ENCODE measurements at regions not wholly inside any gene's neighbourhood (a gene's known extent, or its start where the extent isn't known, plus 50 kb on each side); places are given as distances from the start of the nearest gene placed in this dataset.

DNA sequence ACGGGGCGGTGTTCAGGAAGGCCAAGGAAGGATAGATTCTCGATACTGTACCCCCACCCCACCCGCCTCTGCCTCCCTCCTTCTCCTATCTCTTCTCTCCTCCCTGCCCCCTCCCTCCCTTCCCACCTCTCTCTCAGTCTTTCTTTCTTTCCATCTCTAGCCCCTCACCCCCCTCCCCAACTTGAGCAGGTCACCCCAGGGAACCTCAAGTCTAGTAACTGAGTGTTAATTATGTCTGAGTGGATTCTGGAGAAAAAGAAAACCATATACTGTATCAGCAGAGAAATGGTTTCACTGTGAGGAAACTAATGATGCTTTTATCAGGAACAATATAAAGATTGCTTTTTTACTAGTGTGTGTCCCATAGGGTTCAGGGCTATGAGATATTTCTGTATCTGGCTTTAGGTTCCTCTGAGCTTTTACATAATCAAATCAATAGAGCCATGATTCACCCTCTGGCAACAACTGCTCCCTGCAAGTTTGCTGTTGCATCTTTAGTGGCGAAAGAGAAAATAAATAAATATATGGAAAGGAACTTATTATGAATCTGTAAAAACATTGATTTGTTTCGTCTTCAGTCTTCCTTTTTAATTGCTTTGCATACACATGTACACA lies 639.7 kb downstream of the CCDC171 start:
- no peaks in the 10 kb centered on the region for H3K4me1 ChIP-seq (ENCODE audit: control insufficient read depth, insufficient read depth, low read length)
- peaks cover 7 to 31% of the 10 kb centered on the region in 2 donors for H3K27me3 Mint-ChIP-seq (ENCODE audit: low read depth in 2 of 2)
- no peak overlapping the region for H3K4me3 Mint-ChIP-seq
- H3K27me3 ChIP-seq (ENCODE audit: control insufficient read depth, insufficient read depth, low read length): no peaks in the 10 kb centered on the region
- H3K4me1 Mint-ChIP-seq: peaks cover 4 to 7% of the 10 kb centered on the region in 2 donors
- H3K36me3 Mint-ChIP-seq: no peaks in the 10 kb centered on the region
- H3K9me3 Mint-ChIP-seq: no peaks in the 10 kb centered on the region
- no peaks in the 10 kb centered on the region for H3K9me3 ChIP-seq (ENCODE audit: control insufficient read depth, insufficient read depth, low read length)
- no peak overlapping the region for H3K27ac ChIP-seq (ENCODE audit: low read length)
- TF ChIP-seq, protein P1, sequence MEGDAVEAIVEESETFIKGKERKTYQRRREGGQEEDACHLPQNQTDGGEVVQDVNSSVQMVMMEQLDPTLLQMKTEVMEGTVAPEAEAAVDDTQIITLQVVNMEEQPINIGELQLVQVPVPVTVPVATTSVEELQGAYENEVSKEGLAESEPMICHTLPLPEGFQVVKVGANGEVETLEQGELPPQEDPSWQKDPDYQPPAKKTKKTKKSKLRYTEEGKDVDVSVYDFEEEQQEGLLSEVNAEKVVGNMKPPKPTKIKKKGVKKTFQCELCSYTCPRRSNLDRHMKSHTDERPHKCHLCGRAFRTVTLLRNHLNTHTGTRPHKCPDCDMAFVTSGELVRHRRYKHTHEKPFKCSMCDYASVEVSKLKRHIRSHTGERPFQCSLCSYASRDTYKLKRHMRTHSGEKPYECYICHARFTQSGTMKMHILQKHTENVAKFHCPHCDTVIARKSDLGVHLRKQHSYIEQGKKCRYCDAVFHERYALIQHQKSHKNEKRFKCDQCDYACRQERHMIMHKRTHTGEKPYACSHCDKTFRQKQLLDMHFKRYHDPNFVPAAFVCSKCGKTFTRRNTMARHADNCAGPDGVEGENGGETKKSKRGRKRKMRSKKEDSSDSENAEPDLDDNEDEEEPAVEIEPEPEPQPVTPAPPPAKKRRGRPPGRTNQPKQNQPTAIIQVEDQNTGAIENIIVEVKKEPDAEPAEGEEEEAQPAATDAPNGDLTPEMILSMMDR (IDR thresholded peaks at IDR 0.05): no peak
- H3K36me3 ChIP-seq (ENCODE audit: control insufficient read depth, insufficient read depth, low read length): no peaks in the 10 kb centered on the region
- no peak overlapping the region for H3K27ac Mint-ChIP-seq
- no peak overlapping the region for H3K4me3 ChIP-seq (ENCODE audit: low read length)
- 3% methylated on average over 4 of the region's 6 CpGs for WGBS (ENCODE audit: insufficient coverage)
- ATAC-seq (no peak), DNase-seq (no peak)
- intact Hi-C loops (cut with micrococcal nuclease): loop anchor here (1.0 kb wide), 1 partner anchor 1271 kb away; no protein-coding TSS in a partner anchor

DNA sequence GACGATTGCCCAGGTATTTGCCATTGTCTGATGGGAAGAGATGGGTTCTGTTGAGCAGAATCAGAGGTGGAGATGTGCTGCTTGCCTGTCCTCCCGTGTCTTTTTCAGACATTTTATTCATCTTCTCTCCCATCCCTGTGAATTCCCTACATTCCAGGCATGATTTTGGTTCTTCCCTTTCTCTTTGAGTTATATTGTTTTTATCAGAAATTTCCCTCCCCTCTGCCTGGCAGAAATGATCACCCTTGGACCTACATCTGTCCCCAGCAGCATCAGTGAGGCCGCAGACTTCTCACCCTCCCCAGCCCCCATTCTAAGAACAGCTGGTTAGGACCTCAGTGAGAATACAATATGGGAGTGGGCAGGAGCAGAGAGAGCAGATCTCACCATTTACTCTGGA lies 640.2 kb downstream of the CCDC171 start:
- no peaks in the 10 kb centered on the region for H3K36me3 ChIP-seq (ENCODE audit: control insufficient read depth, insufficient read depth, low read length)
- WGBS (ENCODE audit: insufficient coverage): no CpG with 5 or more reads among the region's 3 CpGs

DNA sequence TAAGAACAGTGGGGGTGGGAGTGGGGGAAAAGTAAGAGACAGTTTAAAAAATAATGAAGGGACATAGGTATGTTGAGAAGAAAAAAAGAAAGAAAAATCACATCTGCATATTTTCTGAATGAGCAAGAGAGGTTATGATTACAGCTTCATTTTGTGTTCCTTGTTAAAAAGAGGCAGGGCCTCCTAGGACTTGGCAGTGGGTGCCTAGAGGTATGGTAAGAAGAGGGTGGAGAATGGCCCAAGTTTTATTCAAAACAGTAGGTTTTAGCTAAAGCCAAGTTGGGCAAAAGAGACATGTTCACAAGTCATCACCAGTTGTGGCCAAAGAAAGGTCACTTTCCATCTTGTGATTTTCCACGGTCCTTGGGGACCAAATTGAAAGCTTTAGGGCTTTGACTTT lies 643.4 kb downstream of the CCDC171 start:
- Histone ChIP-seq H3K4me1 (ENCODE audit: control insufficient read depth, insufficient read depth, low read length) (no peaks in the 10 kb centered on the region), H3K27me3 (ENCODE audit: control insufficient read depth, insufficient read depth, low read length) (no peaks in the 10 kb centered on the region), H3K27ac (ENCODE audit: low read length) (no peak overlapping the region), H3K9me3 (ENCODE audit: control insufficient read depth, insufficient read depth, low read length) (no peaks in the 10 kb centered on the region), H3K36me3 (ENCODE audit: control insufficient read depth, insufficient read depth, low read length) (no peaks in the 10 kb centered on the region), H3K4me3 (ENCODE audit: low read length) (no peak overlapping the region)
- H3K27me3 Mint-ChIP-seq (ENCODE audit: low read depth in 2 of 2): peaks cover 18 to 46% of the 10 kb centered on the region in 2 donors
- no peak overlapping the region for H3K4me3 Mint-ChIP-seq
- no peak for DNase-seq
- H3K9me3 Mint-ChIP-seq: no peaks in the 10 kb centered on the region
- no peak for ATAC-seq
- peaks cover 4 to 7% of the 10 kb centered on the region in 2 donors for H3K4me1 Mint-ChIP-seq
- WGBS (ENCODE audit: insufficient coverage): 69% methylated on average over 1 of the region's 1 CpG
- TF ChIP-seq, protein P1 (IDR thresholded peaks at IDR 0.05): no peak
- H3K27ac Mint-ChIP-seq: no peak overlapping the region
- H3K36me3 Mint-ChIP-seq: no peaks in the 10 kb centered on the region
- intact Hi-C loops (cut with micrococcal nuclease): no loop called here

More for the DNA sequence above, 640.2 kb downstream of the CCDC171 start:
- Mint-ChIP-seq H3K4me1 (peaks cover 4 to 7% of the 10 kb centered on the region in 2 donors), H3K9me3 (no peaks in the 10 kb centered on the region), H3K4me3 (no peak overlapping the region), H3K27ac (no peak overlapping the region), H3K36me3 (no peaks in the 10 kb centered on the region), H3K27me3 (ENCODE audit: low read depth in 2 of 2) (peaks cover 11 to 36% of the 10 kb centered on the region in 2 donors)
- no peaks in the 10 kb centered on the region for H3K4me1 ChIP-seq (ENCODE audit: control insufficient read depth, insufficient read depth, low read length)
- ATAC-seq (no peak), DNase-seq (no peak)
- no peaks in the 10 kb centered on the region for H3K9me3 ChIP-seq (ENCODE audit: control insufficient read depth, insufficient read depth, low read length)
- TF ChIP-seq, protein P1 (IDR thresholded peaks at IDR 0.05): no peak
- intact Hi-C loops (cut with micrococcal nuclease): no loop called here
- H3K27ac ChIP-seq (ENCODE audit: low read length): no peak overlapping the region
- no peak overlapping the region for H3K4me3 ChIP-seq (ENCODE audit: low read length)
- H3K27me3 ChIP-seq (ENCODE audit: control insufficient read depth, insufficient read depth, low read length): no peaks in the 10 kb centered on the region
